Lung (tissue), 11 donors: ENCODE measurements at regions not wholly inside any gene's neighbourhood (a gene's known extent, or its start where the extent isn't known, plus 50 kb on each side); places are given as distances from the start of the nearest gene placed in this dataset.

ENCODE experiments used
- ATAC-seq: fragments of 200-7000 bp; cut with Tn5 transposase; one replicate; pipeline ENCODE4 v1.9.1; 2020; ENCODE audit warnings: moderate number of reproducible peaks; ENCODE audit not compliant: insufficient read depth, low FRiP score
- DNase-seq, 3 donors: peaks; one replicate each; pipeline ENCODE4 v3.0.0-alpha.2; 2013 to 2017
- H3K27ac ChIP-seq, 2 donors: one replicate each; pipeline ENCODE4 v1.5.1; 2013; ENCODE audit warnings: mild to moderate bottlenecking in 2 of 2, moderate library complexity in 2 of 2, control low read depth in 1 of 2, inconsistent platforms in 1 of 2, low read depth in 1 of 2, low read length in 1 of 2
- H3K27me3 ChIP-seq, 3 donors: one replicate each; pipeline ENCODE4 v1.5.1; 2013; ENCODE audit warnings: low read length in 2 of 3; ENCODE audit not compliant: control insufficient read depth in 3 of 3, insufficient read depth in 3 of 3
- H3K36me3 ChIP-seq, 4 donors: one replicate each; pipeline ENCODE4 v1.5.1; 2013; ENCODE audit warnings: low read length in 4 of 4, mild to moderate bottlenecking in 1 of 4, moderate library complexity in 1 of 4; ENCODE audit not compliant: control insufficient read depth in 4 of 4, insufficient read depth in 4 of 4
- H3K4me1 ChIP-seq, 5 donors: one replicate each; pipeline ENCODE4 v1.5.1; 2013; ENCODE audit warnings: low read length in 5 of 5, mild to moderate bottlenecking in 2 of 5, moderate library complexity in 1 of 5; ENCODE audit not compliant: control insufficient read depth in 5 of 5, insufficient read depth in 5 of 5
- H3K4me3 ChIP-seq: one replicate; pipeline ENCODE4 v1.5.1; 2013; ENCODE audit warnings: mild to moderate bottlenecking, control low read depth, moderate library complexity
- H3K9ac ChIP-seq, 2 donors: one replicate each; pipeline ENCODE4 v1.5.1; 2013; ENCODE audit warnings: low read length in 2 of 2, control low read depth in 1 of 2; ENCODE audit not compliant: insufficient read depth in 1 of 2
- H3K9me3 ChIP-seq, 4 donors: one replicate each; pipeline ENCODE4 v1.5.1; 2013; ENCODE audit warnings: low read length in 3 of 4, mild to moderate bottlenecking in 1 of 4, moderate library complexity in 1 of 4; ENCODE audit not compliant: control insufficient read depth in 4 of 4, insufficient read depth in 3 of 4
- WGBS, 2 donors: extraction: QIAGEN DNeasy Blood & Tissue Kit; methylation state at CpG; one replicate each; pipeline ENCODE4 v1.1.7; 2013; 5-methylcytosine and 5-hydroxymethylcytosine counted together
- TF ChIP-seq, protein P1 (sequence below): IDR thresholded peaks from 2 replicates; pipeline ENCODE4 v1.5.1; 2012; ENCODE audit warnings: mild to moderate bottlenecking; ENCODE audit errors: control extremely low read depth, extremely low read depth
- donor health status: control.
- donor health status: control.
- donor health status: Bipolar disorder and iron deficiency.
- donor health status: healthy.
- donor health status: DM: yes; HTN: yes; CAD: no.

DNA sequence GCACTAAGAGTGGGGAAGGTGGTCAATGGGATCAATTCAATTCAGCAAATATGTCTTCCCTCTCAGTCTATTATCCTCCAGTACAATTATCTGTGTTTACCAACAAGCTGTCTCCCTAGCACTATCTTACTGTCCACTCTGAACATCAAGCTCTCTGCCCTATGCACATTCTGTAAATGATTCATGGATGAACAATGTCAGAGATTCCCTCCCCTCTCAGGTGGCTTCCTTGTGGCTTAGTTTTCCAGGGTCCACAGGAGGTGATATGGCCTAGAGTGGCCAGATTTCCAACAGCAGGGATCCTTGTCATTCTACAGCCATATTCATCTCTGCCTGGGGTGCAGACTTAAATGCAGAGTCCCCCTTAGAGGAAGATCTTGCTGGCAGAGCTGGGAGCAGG lies 225.1 kb downstream of the UACA start:
- ATAC-seq (no peak), DNase-seq (no peak)
- Histone ChIP-seq H3K9ac (no peak overlapping the region), H3K9me3 (no peaks in the 10 kb centered on the region), H3K4me1 (peaks cover 0 to 5% (median 0%) of the 10 kb centered on the region in 5 donors), H3K36me3 (no peaks in the 10 kb centered on the region), H3K27ac (no peak overlapping the region), H3K4me3 (no peak overlapping the region), H3K27me3 (no peaks in the 10 kb centered on the region)
- TF ChIP-seq, protein P1, sequence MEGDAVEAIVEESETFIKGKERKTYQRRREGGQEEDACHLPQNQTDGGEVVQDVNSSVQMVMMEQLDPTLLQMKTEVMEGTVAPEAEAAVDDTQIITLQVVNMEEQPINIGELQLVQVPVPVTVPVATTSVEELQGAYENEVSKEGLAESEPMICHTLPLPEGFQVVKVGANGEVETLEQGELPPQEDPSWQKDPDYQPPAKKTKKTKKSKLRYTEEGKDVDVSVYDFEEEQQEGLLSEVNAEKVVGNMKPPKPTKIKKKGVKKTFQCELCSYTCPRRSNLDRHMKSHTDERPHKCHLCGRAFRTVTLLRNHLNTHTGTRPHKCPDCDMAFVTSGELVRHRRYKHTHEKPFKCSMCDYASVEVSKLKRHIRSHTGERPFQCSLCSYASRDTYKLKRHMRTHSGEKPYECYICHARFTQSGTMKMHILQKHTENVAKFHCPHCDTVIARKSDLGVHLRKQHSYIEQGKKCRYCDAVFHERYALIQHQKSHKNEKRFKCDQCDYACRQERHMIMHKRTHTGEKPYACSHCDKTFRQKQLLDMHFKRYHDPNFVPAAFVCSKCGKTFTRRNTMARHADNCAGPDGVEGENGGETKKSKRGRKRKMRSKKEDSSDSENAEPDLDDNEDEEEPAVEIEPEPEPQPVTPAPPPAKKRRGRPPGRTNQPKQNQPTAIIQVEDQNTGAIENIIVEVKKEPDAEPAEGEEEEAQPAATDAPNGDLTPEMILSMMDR, result no peak

DNA sequence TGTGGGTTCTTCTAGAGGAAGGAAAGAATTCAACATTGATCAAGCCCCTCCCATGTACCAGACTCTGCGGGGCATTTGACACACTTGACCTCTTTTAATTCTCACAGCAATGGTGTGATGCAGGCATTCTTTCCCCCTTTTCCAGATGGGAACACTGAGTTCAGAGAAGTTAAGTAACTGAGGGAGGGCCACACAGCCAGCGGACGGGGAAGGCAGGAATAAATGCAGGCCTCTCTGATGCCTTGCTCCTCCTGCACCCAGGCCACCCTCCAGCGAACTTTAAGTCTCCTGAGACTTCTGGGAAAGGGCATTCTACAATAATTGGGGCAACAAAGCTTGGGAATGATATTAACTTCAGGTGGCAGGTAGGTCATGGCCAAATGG lies 227.4 kb downstream of the UACA start:
- 57 to 79% methylated on average over 4 of the region's 4 CpGs for WGBS, 2 donors
- ATAC-seq (no peak), DNase-seq (no peak)
- no peak overlapping the region for H3K27ac ChIP-seq
- H3K27me3 ChIP-seq, result no peaks in the 10 kb centered on the region
- no peak overlapping the region for H3K9ac ChIP-seq
- no peaks in the 10 kb centered on the region for H3K36me3 ChIP-seq
- no peak overlapping the region for H3K4me3 ChIP-seq
- H3K9me3 ChIP-seq, result no peaks in the 10 kb centered on the region
- H3K4me1 ChIP-seq, result peaks cover 0 to 5% (median 0%) of the 10 kb centered on the region in 5 donors
- TF ChIP-seq, protein P1, result no peak

DNA sequence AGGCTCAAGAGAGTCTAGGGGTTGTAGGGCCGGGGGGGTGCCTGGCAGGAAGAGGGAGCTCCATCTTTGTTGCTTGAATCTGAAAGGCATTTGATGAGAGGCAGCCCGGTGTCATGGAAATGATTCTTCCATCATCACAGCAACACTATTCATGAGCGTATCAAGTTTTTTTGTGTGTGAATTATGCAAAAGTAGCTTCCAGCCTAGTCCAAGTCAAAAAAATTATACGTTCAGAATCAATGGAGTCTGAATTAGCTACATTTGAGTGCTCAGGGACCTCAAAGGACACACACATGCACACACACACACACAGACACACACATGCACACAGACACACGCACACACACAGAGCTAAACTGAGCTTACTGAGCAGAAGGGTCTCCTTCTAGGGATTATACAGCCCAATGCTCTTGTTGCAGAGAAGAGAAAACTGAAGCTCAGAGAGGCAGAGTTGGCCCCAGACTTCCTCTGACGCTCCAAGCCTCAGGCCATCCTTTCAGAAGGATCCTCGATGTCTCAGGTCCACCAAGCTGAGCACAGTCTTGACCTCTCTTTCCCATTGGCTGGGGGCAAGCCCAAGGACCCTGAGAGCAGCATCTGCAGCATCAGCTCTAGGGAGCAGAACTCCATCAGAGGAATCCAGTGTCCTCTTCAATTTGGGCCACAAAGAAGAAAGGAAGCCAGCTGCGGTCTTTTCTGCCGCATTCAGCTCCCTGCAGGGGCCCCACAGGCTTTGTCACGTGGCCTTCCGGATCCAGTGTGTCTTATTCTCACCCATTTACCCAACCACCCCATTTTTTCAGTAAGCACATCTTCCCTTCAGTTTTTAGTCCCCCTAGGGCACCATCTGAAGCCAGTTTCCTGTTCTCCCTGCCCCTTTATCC lies 228.0 kb downstream of the UACA start:
- WGBS, 2 donors, result 32 to 63% methylated on average over 11 of the region's 11 CpGs
- H3K27me3 ChIP-seq, result no peaks in the 10 kb centered on the region
- H3K36me3 ChIP-seq, result no peaks in the 10 kb centered on the region
- H3K4me3 ChIP-seq, result no peak overlapping the region
- no peak overlapping the region for H3K9ac ChIP-seq
- no peak for ATAC-seq
- TF ChIP-seq, protein P1, result no peak
- peaks cover 0 to 4% (median 0%) of the 10 kb centered on the region in 5 donors for H3K4me1 ChIP-seq
- no peak overlapping the region for H3K27ac ChIP-seq
- H3K9me3 ChIP-seq, result no peaks in the 10 kb centered on the region
- DNase-seq, result peak in 2 of 3 donors; percentile 14 to 32
